BLaER1 (cell line): ENCODE measurements at regions not wholly inside any gene's neighbourhood (a gene's known extent, or its start where the extent isn't known, plus 50 kb on each side); places are given as distances from the start of the nearest gene placed in this dataset.

Experiments
- H3K27ac ChIP-seq: shearing (Covaris generic); formaldehyde crosslinking; 2 replicates; pipeline ENCODE4 v1.8.1; 2022
- H3K27me3 ChIP-seq: shearing (Covaris generic); formaldehyde crosslinking; 2 replicates; pipeline ENCODE4 v1.8.1; 2022
- H3K36me3 ChIP-seq: shearing (Covaris generic); formaldehyde crosslinking; 2 replicates; pipeline ENCODE4 v1.8.1; 2022
- H3K4me1 ChIP-seq: shearing (Covaris generic); formaldehyde crosslinking; 2 replicates; pipeline ENCODE4 v1.8.1; 2022
- H3K4me2 ChIP-seq: shearing (Covaris generic); formaldehyde crosslinking; 2 replicates; pipeline ENCODE4 v1.8.1; 2022
- H3K4me3 ChIP-seq: shearing (Covaris generic); formaldehyde crosslinking; 2 replicates; pipeline ENCODE4 v1.8.1; 2022
- H3K9ac ChIP-seq: shearing (Covaris generic); formaldehyde crosslinking; 2 replicates; pipeline ENCODE4 v1.8.1; 2022
- H3K9me3 ChIP-seq: shearing (Covaris generic); formaldehyde crosslinking; 2 replicates; pipeline ENCODE4 v1.8.1; 2022
- H4K20me1 ChIP-seq: shearing (Covaris generic); formaldehyde crosslinking; 2 replicates; pipeline ENCODE4 v1.8.1; 2022
- Cebpa-rat ChIP-seq: shearing (Covaris generic); IDR thresholded peaks from 2 replicates; pipeline ENCODE4 v1.8.1; 2022

GRCh38 chr11:80388130-80388529, 947.3 kb upstream of the TENM4 start:
- no peaks in the 10 kb centered on the region for H3K4me1 ChIP-seq
- no peaks in the 10 kb centered on the region for H3K36me3 ChIP-seq
- H3K4me2 ChIP-seq = no peak overlapping the region
- no peaks in the 10 kb centered on the region for H3K9me3 ChIP-seq
- no peak for TF ChIP-seq Cebpa-rat
- H3K4me3 ChIP-seq = no peak overlapping the region
- no peaks in the 10 kb centered on the region for H4K20me1 ChIP-seq
- H3K27me3 ChIP-seq = no peaks in the 10 kb centered on the region
- H3K9ac ChIP-seq = no peak overlapping the region
- no peak overlapping the region for H3K27ac ChIP-seq

GRCh38 chr11:80383655-80384054, 942.8 kb upstream of the TENM4 start:
- no peak overlapping the region for H3K27ac ChIP-seq
- no peaks in the 10 kb centered on the region for H3K27me3 ChIP-seq
- no peaks in the 10 kb centered on the region for H3K9me3 ChIP-seq
- no peak overlapping the region for H3K9ac ChIP-seq
- no peak overlapping the region for H3K4me2 ChIP-seq
- H3K36me3 ChIP-seq = no peaks in the 10 kb centered on the region
- no peaks in the 10 kb centered on the region for H3K4me1 ChIP-seq
- no peaks in the 10 kb centered on the region for H4K20me1 ChIP-seq
- no peak for TF ChIP-seq Cebpa-rat
- H3K4me3 ChIP-seq = no peak overlapping the region

DNA sequence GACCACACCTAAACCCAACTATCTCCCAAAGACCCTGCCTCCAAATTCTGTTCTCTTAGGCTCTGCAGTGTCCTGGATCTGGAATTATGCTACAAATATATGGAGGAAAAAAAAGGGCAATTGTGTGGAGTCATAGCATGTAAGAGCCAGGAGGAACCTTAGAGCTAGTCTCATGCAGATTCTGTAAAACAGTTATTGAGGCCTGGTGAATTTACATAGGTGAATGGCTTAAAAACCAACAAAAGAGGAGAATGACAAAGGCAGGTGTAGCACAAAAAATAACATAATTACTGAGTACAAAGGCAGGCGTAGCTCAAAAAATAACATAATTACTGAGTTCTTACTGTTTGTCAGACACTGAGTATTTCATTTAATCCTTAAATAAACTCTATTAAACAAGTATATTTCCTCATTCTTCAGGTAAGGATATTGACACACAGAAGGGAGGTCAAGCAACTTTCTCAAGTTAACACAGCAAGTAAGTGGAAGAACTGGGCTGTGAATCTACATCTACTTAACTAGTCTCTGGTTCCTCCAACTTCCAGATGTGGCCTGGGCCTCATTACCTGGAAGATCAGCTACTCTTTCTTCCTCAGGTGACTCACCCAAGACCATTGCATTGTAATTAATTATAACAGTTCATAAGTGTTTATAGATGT, 938.9 kb upstream of the TENM4 start:
- Histone ChIP-seq H3K4me1 (no peaks in the 10 kb centered on the region), H3K27ac (no peak overlapping the region), H3K4me3 (no peak overlapping the region), H3K4me2 (no peak overlapping the region), H3K9me3 (no peaks in the 10 kb centered on the region), H3K27me3 (no peaks in the 10 kb centered on the region), H3K36me3 (no peaks in the 10 kb centered on the region), H4K20me1 (no peaks in the 10 kb centered on the region), H3K9ac (no peak overlapping the region)
- no peak for TF ChIP-seq Cebpa-rat

- Histone ChIP-seq H3K9me3 (no peaks in the 10 kb centered on the region), H3K4me2 (no peak overlapping the region), H3K27ac (no peak overlapping the region), H3K4me3 (no peak overlapping the region), H3K4me1 (no peaks in the 10 kb centered on the region), H4K20me1 (no peaks in the 10 kb centered on the region), H3K27me3 (no peaks in the 10 kb centered on the region), H3K36me3 (no peaks in the 10 kb centered on the region), H3K9ac (no peak overlapping the region)
- no peak for TF ChIP-seq Cebpa-rat
Measured at GRCh38 chr11:80371931-80372330, 931.1 kb upstream of the TENM4 start.

- TF ChIP-seq Cebpa-rat = no peak
- Histone ChIP-seq H3K27ac (no peak overlapping the region), H3K4me2 (no peak overlapping the region), H3K4me1 (no peaks in the 10 kb centered on the region), H3K4me3 (no peak overlapping the region), H3K27me3 (no peaks in the 10 kb centered on the region), H3K9me3 (no peaks in the 10 kb centered on the region), H4K20me1 (no peaks in the 10 kb centered on the region), H3K9ac (no peak overlapping the region), H3K36me3 (no peaks in the 10 kb centered on the region)
Measured at GRCh38 chr11:80365980-80366379, 925.1 kb upstream of the TENM4 start.

DNA sequence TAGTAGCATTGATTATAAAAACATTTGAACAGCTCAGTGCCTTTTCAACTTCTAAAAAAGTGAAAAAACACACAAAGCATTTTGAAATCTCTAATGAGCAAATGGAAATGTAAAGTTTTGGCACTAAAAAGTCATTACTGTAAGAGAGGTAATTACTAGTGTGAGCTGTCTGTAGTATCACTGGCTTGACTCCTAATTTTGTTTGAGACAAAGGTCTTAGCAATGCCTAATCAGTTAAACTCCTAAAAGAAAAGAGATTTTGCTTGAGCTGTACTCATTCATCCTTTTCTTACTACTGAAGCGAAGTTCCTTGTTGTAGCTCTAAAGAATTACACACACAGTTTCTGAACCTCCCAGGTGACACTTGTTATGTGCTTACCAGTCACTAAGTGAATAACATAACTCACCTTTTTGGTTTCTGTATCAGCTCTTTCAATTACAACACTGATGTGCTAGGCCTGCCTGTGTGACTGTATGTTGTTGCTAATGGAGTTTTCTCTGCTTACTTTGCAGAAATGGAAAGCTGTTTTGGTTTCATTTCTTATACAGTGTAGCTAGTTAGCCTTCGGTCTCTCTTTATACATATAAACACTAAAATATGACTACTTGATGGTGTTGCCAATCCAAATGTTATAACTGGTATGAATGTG, 924.4 kb upstream of the TENM4 start:
- TF ChIP-seq Cebpa-rat = no peak
- Histone ChIP-seq H3K36me3 (no peaks in the 10 kb centered on the region), H3K9me3 (no peaks in the 10 kb centered on the region), H3K27ac (no peak overlapping the region), H3K9ac (no peak overlapping the region), H3K4me1 (no peaks in the 10 kb centered on the region), H3K27me3 (no peaks in the 10 kb centered on the region), H4K20me1 (no peaks in the 10 kb centered on the region), H3K4me3 (no peak overlapping the region), H3K4me2 (no peak overlapping the region)

- H3K4me1 ChIP-seq = no peaks in the 10 kb centered on the region
- no peaks in the 10 kb centered on the region for H3K9me3 ChIP-seq
- no peak for TF ChIP-seq Cebpa-rat
- H4K20me1 ChIP-seq = no peaks in the 10 kb centered on the region
- H3K27me3 ChIP-seq = no peaks in the 10 kb centered on the region
- no peak overlapping the region for H3K9ac ChIP-seq
- H3K4me2 ChIP-seq = no peak overlapping the region
- H3K36me3 ChIP-seq = no peaks in the 10 kb centered on the region
- no peak overlapping the region for H3K27ac ChIP-seq
- H3K4me3 ChIP-seq = no peak overlapping the region
Measured at GRCh38 chr11:80362563-80363340, 921.9 kb upstream of the TENM4 start.

DNA sequence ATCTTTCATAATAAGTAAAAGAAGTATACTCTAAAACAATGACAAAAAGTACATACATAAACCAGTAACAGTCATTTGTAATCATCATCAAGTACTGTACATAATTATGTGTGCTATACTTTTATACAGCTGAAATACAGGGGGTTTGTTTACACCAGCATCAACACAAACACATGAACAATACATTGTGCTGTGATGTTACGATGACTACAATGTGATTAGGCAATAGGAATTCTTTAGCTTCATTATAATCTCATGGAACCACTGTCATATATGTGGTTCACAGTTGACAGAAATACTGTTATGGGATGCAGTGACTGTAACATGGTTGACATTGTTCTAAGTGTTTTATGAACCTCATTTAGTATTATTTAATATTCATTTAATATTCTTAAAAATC, 914.4 kb upstream of the TENM4 start:
- Histone ChIP-seq H3K4me2 (no peak overlapping the region), H4K20me1 (no peaks in the 10 kb centered on the region), H3K36me3 (no peaks in the 10 kb centered on the region), H3K27me3 (no peaks in the 10 kb centered on the region), H3K4me1 (no peaks in the 10 kb centered on the region), H3K9me3 (no peaks in the 10 kb centered on the region), H3K27ac (no peak overlapping the region), H3K9ac (no peak overlapping the region), H3K4me3 (no peak overlapping the region)
- no peak for TF ChIP-seq Cebpa-rat

DNA sequence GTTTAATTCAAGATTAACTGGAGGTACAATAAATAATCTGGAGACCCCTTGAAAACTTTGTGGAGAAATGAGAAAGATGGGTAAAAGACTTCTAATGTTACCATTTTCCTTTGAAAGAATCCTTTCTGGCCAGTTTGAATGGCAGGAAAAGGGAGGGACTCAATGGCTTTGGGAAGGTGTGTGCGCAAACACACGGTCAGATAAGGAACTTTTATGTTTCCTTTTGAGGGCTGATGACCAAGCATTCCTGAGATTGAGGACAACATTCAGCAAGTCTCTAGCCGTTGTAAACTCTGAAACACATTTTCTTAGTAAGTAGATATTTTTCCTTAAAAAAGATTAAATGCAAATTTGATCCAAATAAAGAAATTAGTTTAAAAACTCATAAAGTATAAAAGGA, 909.7 kb upstream of the TENM4 start:
- Histone ChIP-seq H4K20me1 (no peaks in the 10 kb centered on the region), H3K9me3 (no peaks in the 10 kb centered on the region), H3K27me3 (no peaks in the 10 kb centered on the region), H3K9ac (no peak overlapping the region), H3K4me2 (no peak overlapping the region), H3K36me3 (no peaks in the 10 kb centered on the region), H3K4me3 (no peak overlapping the region), H3K4me1 (no peaks in the 10 kb centered on the region), H3K27ac (no peak overlapping the region)
- no peak for TF ChIP-seq Cebpa-rat

- H3K27me3 ChIP-seq = no peaks in the 10 kb centered on the region
- no peaks in the 10 kb centered on the region for H3K9me3 ChIP-seq
- no peaks in the 10 kb centered on the region for H4K20me1 ChIP-seq
- no peaks in the 10 kb centered on the region for H3K36me3 ChIP-seq
- no peak for TF ChIP-seq Cebpa-rat
- H3K4me1 ChIP-seq = no peaks in the 10 kb centered on the region
- H3K4me3 ChIP-seq = no peak overlapping the region
- H3K9ac ChIP-seq = no peak overlapping the region
- H3K27ac ChIP-seq = no peak overlapping the region
- H3K4me2 ChIP-seq = no peak overlapping the region
Measured at GRCh38 chr11:80349997-80350396, 909.2 kb upstream of the TENM4 start.
